Muscle layer of colon (tissue), 2 donors: ENCODE measurements at regions not wholly inside any gene's neighbourhood (a gene's known extent, or its start where the extent isn't known, plus 50 kb on each side); places are given as distances from the start of the nearest gene placed in this dataset.

ENCODE experiments used
- H3K27ac ChIP-seq: one replicate; pipeline ENCODE4 v1.7.0; 2013; ENCODE audit warnings: low read depth, mild to moderate bottlenecking, low read length, moderate library complexity
- H3K27me3 ChIP-seq, 2 donors: one replicate each; pipeline ENCODE4 v1.7.0; 2013; ENCODE audit warnings: low read length in 2 of 2, mild to moderate bottlenecking in 2 of 2; ENCODE audit not compliant: insufficient read depth in 2 of 2, control insufficient read depth in 1 of 2
- H3K36me3 ChIP-seq: one replicate; pipeline ENCODE4 v1.7.0; 2013; ENCODE audit warnings: mild to moderate bottlenecking, low read length; ENCODE audit not compliant: insufficient read depth
- H3K4me1 ChIP-seq: one replicate; pipeline ENCODE4 v1.7.0; 2013; ENCODE audit warnings: mild to moderate bottlenecking, low read length; ENCODE audit not compliant: insufficient read depth
- H3K4me3 ChIP-seq, 2 donors: one replicate each; pipeline ENCODE4 v1.7.0; 2013; ENCODE audit warnings: low read length in 2 of 2, low read depth in 1 of 2, mild to moderate bottlenecking in 1 of 2, moderate library complexity in 1 of 2
- H3K9ac ChIP-seq: one replicate; pipeline ENCODE4 v1.7.0; 2013; ENCODE audit warnings: low read length
- H3K9me3 ChIP-seq: one replicate; pipeline ENCODE4 v1.7.0; 2013; ENCODE audit warnings: mild to moderate bottlenecking, low read length
- donor health status: abdominal sarcoma.
- donor health status: Adenocarcinoma of cecum.

DNA sequence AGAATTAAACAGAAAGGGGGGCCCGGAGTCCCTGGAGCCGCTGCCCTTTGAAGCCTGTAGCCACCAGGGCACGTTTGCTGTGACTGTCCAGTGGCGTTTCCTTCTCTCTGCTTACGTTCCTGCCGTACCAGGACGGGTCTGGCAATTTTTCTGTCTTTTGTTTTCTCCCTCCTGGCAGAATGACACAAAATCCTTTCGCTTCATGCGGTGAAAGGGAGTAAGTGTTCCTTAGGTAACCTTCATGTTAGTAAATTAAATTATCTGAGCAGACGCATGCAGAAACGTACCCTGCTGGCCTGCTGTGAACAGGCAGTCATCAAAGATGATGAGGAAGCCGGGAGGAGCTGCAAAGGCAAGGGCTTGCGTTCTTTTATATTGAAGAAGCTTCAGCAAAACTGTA lies 299.3 kb upstream of the ARGLU1 start:
- no peaks in the 10 kb centered on the region for H3K36me3 ChIP-seq
- no peak overlapping the region for H3K9ac ChIP-seq
- no peaks in the 10 kb centered on the region for H3K27me3 ChIP-seq
- no peaks in the 10 kb centered on the region for H3K4me1 ChIP-seq
- no peaks in the 10 kb centered on the region for H3K9me3 ChIP-seq
- H3K4me3 ChIP-seq: peak overlapping the region; percentile 21 to 44
- no peak overlapping the region for H3K27ac ChIP-seq

GRCh38 chr13:106865716-106866440 lies 297.9 kb upstream of the ARGLU1 start:
- H3K4me3 ChIP-seq: no peak overlapping the region
- no peak overlapping the region for H3K9ac ChIP-seq
- no peaks in the 10 kb centered on the region for H3K4me1 ChIP-seq
- no peak overlapping the region for H3K27ac ChIP-seq
- no peaks in the 10 kb centered on the region for H3K36me3 ChIP-seq
- no peaks in the 10 kb centered on the region for H3K27me3 ChIP-seq
- H3K9me3 ChIP-seq: no peaks in the 10 kb centered on the region

DNA sequence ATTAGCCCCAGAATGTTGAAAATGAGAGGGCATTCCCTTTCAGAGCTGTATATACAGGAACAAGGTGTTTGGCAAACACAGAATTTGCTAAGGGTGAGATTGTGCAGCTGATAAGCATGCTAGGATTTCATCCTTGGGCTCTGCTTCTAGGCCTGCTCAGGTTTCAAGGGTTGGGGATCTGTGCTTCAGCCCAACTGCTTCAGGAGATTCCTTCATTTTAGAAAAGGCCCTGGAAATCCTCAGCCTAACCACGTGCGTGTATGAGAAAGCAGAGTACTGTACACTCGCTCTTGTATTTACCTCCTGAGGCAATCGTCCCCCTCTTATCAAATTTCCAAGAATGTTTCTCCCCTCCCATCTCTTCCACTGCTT lies 291.6 kb upstream of the ARGLU1 start:
- Histone ChIP-seq H3K4me1 (no peaks in the 10 kb centered on the region), H3K27me3 (no peaks in the 10 kb centered on the region), H3K9ac (no peak overlapping the region), H3K36me3 (no peaks in the 10 kb centered on the region), H3K4me3 (no peak overlapping the region), H3K9me3 (no peaks in the 10 kb centered on the region), H3K27ac (no peak overlapping the region)

- Histone ChIP-seq H3K9me3 (no peaks in the 10 kb centered on the region), H3K4me1 (no peaks in the 10 kb centered on the region), H3K27ac (no peak overlapping the region), H3K27me3 (no peaks in the 10 kb centered on the region), H3K4me3 (no peak overlapping the region), H3K9ac (no peak overlapping the region), H3K36me3 (no peaks in the 10 kb centered on the region)
These were observed 291.1 kb upstream of the ARGLU1 start for GRCh38 chr13:106858903-106859532.

DNA sequence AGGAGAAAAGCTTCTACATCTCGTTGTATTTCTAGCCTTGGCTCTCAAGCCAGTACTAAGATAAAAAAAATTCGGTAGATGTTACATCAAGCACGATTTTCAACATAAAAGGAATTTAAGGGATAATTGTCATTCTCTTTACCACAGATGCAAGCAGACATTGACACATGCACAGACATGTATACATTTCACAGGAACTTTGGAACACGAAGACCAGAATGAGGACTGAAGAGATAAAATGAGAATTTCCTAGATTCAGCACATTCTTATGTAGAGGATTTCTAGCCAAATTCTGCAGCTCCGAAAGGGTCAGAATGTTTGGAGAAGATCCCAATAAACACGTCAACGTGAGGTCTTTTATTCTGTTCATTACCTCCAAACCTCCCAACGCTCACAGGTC lies 284.5 kb upstream of the ARGLU1 start:
- Histone ChIP-seq H3K4me1 (no peaks in the 10 kb centered on the region), H3K27me3 (no peaks in the 10 kb centered on the region), H3K9me3 (no peaks in the 10 kb centered on the region), H3K9ac (no peak overlapping the region), H3K4me3 (no peak overlapping the region), H3K27ac (no peak overlapping the region), H3K36me3 (no peaks in the 10 kb centered on the region)

- Histone ChIP-seq H3K4me3 (no peak overlapping the region), H3K27me3 (no peaks in the 10 kb centered on the region), H3K9me3 (no peaks in the 10 kb centered on the region), H3K4me1 (no peaks in the 10 kb centered on the region), H3K36me3 (no peaks in the 10 kb centered on the region), H3K9ac (no peak overlapping the region), H3K27ac (no peak overlapping the region)
These were observed 283.2 kb upstream of the ARGLU1 start for GRCh38 chr13:106850973-106851650.

GRCh38 chr13:106846571-106847448 lies 278.9 kb upstream of the ARGLU1 start:
- H3K27me3 ChIP-seq: no peaks in the 10 kb centered on the region
- no peak overlapping the region for H3K4me3 ChIP-seq
- H3K4me1 ChIP-seq: no peaks in the 10 kb centered on the region
- H3K9me3 ChIP-seq: no peaks in the 10 kb centered on the region
- no peaks in the 10 kb centered on the region for H3K36me3 ChIP-seq
- H3K9ac ChIP-seq: no peak overlapping the region
- H3K27ac ChIP-seq: no peak overlapping the region

GRCh38 chr13:106836186-106836802 lies 268.4 kb upstream of the ARGLU1 start:
- Histone ChIP-seq H3K27ac (no peak overlapping the region), H3K9ac (no peak overlapping the region), H3K36me3 (no peaks in the 10 kb centered on the region), H3K9me3 (no peaks in the 10 kb centered on the region), H3K4me3 (no peak overlapping the region), H3K27me3 (no peaks in the 10 kb centered on the region), H3K4me1 (no peaks in the 10 kb centered on the region)

- Histone ChIP-seq H3K9ac (no peak overlapping the region), H3K4me3 (no peak overlapping the region), H3K36me3 (no peaks in the 10 kb centered on the region), H3K27ac (no peak overlapping the region), H3K9me3 (no peaks in the 10 kb centered on the region), H3K27me3 (no peaks in the 10 kb centered on the region), H3K4me1 (no peaks in the 10 kb centered on the region)
These were observed 267.5 kb upstream of the ARGLU1 start for GRCh38 chr13:106835477-106835876.

DNA sequence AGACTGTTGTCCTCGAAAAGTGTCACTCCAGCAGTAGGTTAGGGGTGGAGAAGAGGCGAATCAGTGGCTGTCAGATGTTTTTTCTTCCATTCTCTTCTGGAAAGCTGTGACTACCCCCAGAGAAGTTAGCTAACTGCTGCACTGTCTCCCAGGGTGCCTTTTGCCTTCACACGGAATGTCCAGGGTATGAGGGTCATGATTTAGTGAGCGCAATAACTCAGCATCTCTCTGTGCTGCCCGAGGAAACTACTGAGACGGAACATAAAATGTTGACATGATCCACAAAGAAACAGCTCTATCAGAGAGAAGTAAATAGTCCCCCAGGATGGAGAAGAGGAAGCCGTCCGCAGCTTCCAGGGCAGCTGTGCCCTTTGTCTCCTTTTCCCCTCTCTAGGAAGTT lies 254.0 kb upstream of the ARGLU1 start:
- H3K4me3 ChIP-seq: no peak overlapping the region
- H3K4me1 ChIP-seq: no peaks in the 10 kb centered on the region
- no peaks in the 10 kb centered on the region for H3K36me3 ChIP-seq
- H3K9ac ChIP-seq: no peak overlapping the region
- H3K27me3 ChIP-seq: no peaks in the 10 kb centered on the region
- H3K27ac ChIP-seq: no peak overlapping the region
- H3K9me3 ChIP-seq: no peaks in the 10 kb centered on the region
